ENCODE measurements at regions not wholly inside any gene's neighbourhood (a gene's known extent, or its start where the extent isn't known, plus 50 kb on each side); places are given as distances from the start of the nearest gene placed in this dataset.
A peak's percentile ranks its signal among the peaks of the same experiment; 100 is the strongest.

DNA sequence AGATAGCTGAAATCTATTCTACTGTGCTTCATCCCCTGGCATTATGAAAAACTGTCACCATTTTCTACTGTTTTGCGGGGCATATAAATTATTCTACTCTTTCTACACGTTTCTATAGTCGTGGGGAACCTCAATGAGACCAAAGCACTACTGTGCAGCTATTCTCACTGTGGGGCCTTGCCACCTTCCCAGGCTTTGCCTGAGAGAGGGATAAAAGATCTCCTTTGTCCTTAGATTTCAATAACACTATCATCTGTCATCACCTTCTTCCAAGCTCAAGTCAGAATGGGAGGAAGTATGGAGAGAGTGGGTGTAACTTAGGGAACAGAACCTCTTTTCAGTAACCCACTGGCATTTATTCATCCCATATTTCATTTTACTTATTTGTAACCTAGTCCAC lies 1462.1 kb upstream of the RAG2 start:
- Histone ChIP-seq H3K27ac (ENCODE audit: insufficient read length, low read depth, low read length) (no peak overlapping the region), H2BK20ac (ENCODE audit: low read depth, low read length, poor library complexity, severe bottlenecking) (no peak overlapping the region), H3K4me2 (ENCODE audit: insufficient read depth, insufficient read length, low read length) (no peak overlapping the region), H2BK120ac (ENCODE audit: low read depth, low read length, poor library complexity, severe bottlenecking) (no peak overlapping the region), H2BK15ac (ENCODE audit: low read depth, low read length) (no peak overlapping the region), H3K4ac (ENCODE audit: low read depth, low read length) (no peak overlapping the region), H3K56ac (ENCODE audit: insufficient read length, low read depth, low read length) (no peak overlapping the region), H3K79me2 (ENCODE audit: insufficient read depth, low read length) (no peaks in the 10 kb centered on the region; the same call in 1 of the 2 replicates), H2BK5ac (ENCODE audit: insufficient read length, low read length) (no peak overlapping the region), H3K27me3 (ENCODE audit: insufficient read depth, low read length) (no peaks in the 10 kb centered on the region), H2BK12ac (ENCODE audit: insufficient read length, low read depth, low read length) (no peak overlapping the region), H3K14ac (ENCODE audit: insufficient read depth, low read length) (no peak overlapping the region), H3K4me1 (ENCODE audit: insufficient read depth, low read length) (no peaks in the 10 kb centered on the region), H3K18ac (ENCODE audit: insufficient read length, low read depth, low read length) (no peak overlapping the region), H2AFZ (ENCODE audit: low read length) (no peak overlapping the region), H3K23ac (ENCODE audit: insufficient read length, low read depth, low read length) (no peak overlapping the region), H3K9ac (ENCODE audit: extremely low read depth, insufficient read length, low read length) (no peak overlapping the region), H4K5ac (ENCODE audit: insufficient read length, low read depth, low read length) (no peak overlapping the region), H4K8ac (replicated peaks; ENCODE audit: insufficient read length, low read depth, low read length) (no peak overlapping the region), H3K23me2 (ENCODE audit: insufficient read length, low read depth, low read length, poor library complexity, severe bottlenecking) (no peaks in the 10 kb centered on the region), H4K20me1 (ENCODE audit: control insufficient read depth, insufficient read depth, insufficient read length) (no peaks in the 10 kb centered on the region), H4K91ac (ENCODE audit: insufficient read length, low read depth, low read length) (no peak overlapping the region), H3K9me3 (ENCODE audit: control insufficient read depth, low read depth, low read length) (no peaks in the 10 kb centered on the region), H2AK5ac (ENCODE audit: insufficient read length, low read length) (no peak overlapping the region), H3K79me1 (ENCODE audit: insufficient read depth, low read depth, low read length, poor library complexity, severe bottlenecking) (no peaks in the 10 kb centered on the region), H3T11ph (ENCODE audit: low read length) (no peak overlapping the region)
- H3K36me3 Mint-ChIP-seq (ENCODE audit: insufficient read depth in 1 of 3, low read depth in 3 of 3) = peaks cover 0 to 7% (median 0%) of the 10 kb centered on the region in 3 experiments; a peak in 3 of 7 replicates
- H3K27me3 Mint-ChIP-seq (ENCODE audit: low read depth) = no peaks in the 10 kb centered on the region
- no peaks in the 10 kb centered on the region for H3K9me3 Mint-ChIP-seq
- no peaks in the 10 kb centered on the region for H3K4me1 Mint-ChIP-seq
- H3K27ac Mint-ChIP-seq = 0 out of 7 replicates have a peak overlapping the region, but pooled peaks of 1 of the 3 experiments have one; percentile 3
- no peak overlapping the region for H3K4me3 Mint-ChIP-seq
- WGBS (ENCODE audit: extremely low coverage, insufficient read length, low lambda C conversion rate) = no CpG with 5 or more reads among the region's 3 CpGs
- no peak for DNase-seq
- TF ChIP-seq, protein P1, sequence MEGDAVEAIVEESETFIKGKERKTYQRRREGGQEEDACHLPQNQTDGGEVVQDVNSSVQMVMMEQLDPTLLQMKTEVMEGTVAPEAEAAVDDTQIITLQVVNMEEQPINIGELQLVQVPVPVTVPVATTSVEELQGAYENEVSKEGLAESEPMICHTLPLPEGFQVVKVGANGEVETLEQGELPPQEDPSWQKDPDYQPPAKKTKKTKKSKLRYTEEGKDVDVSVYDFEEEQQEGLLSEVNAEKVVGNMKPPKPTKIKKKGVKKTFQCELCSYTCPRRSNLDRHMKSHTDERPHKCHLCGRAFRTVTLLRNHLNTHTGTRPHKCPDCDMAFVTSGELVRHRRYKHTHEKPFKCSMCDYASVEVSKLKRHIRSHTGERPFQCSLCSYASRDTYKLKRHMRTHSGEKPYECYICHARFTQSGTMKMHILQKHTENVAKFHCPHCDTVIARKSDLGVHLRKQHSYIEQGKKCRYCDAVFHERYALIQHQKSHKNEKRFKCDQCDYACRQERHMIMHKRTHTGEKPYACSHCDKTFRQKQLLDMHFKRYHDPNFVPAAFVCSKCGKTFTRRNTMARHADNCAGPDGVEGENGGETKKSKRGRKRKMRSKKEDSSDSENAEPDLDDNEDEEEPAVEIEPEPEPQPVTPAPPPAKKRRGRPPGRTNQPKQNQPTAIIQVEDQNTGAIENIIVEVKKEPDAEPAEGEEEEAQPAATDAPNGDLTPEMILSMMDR (conservative IDR thresholded peaks at IDR 0.05) = no peak
